BE2C (cell line): ENCODE measurements at regions not wholly inside any gene's neighbourhood (a gene's known extent, or its start where the extent isn't known, plus 50 kb on each side); places are given as distances from the start of the nearest gene placed in this dataset.

Experiments used
- DNase-seq: peaks from one replicate; pipeline ENCODE4 v3.0.0-alpha.2; 2020
- H3K27me3 ChIP-seq: fragments of 250-450 bp; sonication (Bioruptor Pico); 2 replicates; pipeline ENCODE4 v1.5.1; 2020; ENCODE audit warnings: mild to moderate bottlenecking
- H3K36me3 ChIP-seq: fragments of 250-450 bp; sonication (Bioruptor Pico); 2 replicates; pipeline ENCODE4 v1.5.1; 2020; ENCODE audit warnings: mild to moderate bottlenecking
- H3K4me1 ChIP-seq: fragments of 250-450 bp; sonication (Bioruptor Pico); 2 replicates; pipeline ENCODE4 v1.5.1; 2020
- H3K4me3 ChIP-seq: 2 replicates; pipeline ENCODE4 v1.5.1; 2011; ENCODE audit warnings: low read depth, low read length
- H3K9me3 ChIP-seq: fragments of 250-450 bp; sonication (Bioruptor Pico); 2 replicates; pipeline ENCODE4 v1.5.1; 2020
- TF ChIP-seq, protein P1 (sequence below): IDR thresholded peaks from 2 replicates; pipeline ENCODE4 v1.5.1; 2012; ENCODE audit warnings: mild to moderate bottlenecking, low read depth, low read length

DNA sequence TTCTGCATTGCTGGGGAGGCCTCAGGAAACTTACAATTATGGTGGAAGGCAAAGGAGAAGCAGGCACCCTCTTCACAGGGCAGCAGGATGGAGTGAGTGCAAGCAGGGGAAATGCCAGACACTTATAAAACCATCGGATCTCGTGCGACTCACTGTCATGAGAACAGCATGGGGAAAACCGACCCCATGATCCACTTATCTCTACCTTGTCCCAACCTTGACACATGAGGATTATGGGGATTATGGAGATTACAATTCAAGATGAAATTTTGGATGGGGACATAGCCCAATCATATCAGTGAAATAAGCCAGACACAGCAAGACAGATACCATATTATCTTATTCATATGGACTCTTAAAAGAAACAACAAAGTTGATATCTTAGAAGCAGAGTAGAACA lies 134.9 kb downstream of the C4orf33 start:
- H3K4me1 ChIP-seq: peaks cover 31% of the 10 kb centered on the region
- H3K36me3 ChIP-seq: no peaks in the 10 kb centered on the region
- H3K4me3 ChIP-seq: no peak overlapping the region
- TF ChIP-seq, protein P1, sequence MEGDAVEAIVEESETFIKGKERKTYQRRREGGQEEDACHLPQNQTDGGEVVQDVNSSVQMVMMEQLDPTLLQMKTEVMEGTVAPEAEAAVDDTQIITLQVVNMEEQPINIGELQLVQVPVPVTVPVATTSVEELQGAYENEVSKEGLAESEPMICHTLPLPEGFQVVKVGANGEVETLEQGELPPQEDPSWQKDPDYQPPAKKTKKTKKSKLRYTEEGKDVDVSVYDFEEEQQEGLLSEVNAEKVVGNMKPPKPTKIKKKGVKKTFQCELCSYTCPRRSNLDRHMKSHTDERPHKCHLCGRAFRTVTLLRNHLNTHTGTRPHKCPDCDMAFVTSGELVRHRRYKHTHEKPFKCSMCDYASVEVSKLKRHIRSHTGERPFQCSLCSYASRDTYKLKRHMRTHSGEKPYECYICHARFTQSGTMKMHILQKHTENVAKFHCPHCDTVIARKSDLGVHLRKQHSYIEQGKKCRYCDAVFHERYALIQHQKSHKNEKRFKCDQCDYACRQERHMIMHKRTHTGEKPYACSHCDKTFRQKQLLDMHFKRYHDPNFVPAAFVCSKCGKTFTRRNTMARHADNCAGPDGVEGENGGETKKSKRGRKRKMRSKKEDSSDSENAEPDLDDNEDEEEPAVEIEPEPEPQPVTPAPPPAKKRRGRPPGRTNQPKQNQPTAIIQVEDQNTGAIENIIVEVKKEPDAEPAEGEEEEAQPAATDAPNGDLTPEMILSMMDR: no peak
- H3K9me3 ChIP-seq: no peaks in the 10 kb centered on the region
- DNase-seq: peak; percentile 21
- no peaks in the 10 kb centered on the region for H3K27me3 ChIP-seq

DNA sequence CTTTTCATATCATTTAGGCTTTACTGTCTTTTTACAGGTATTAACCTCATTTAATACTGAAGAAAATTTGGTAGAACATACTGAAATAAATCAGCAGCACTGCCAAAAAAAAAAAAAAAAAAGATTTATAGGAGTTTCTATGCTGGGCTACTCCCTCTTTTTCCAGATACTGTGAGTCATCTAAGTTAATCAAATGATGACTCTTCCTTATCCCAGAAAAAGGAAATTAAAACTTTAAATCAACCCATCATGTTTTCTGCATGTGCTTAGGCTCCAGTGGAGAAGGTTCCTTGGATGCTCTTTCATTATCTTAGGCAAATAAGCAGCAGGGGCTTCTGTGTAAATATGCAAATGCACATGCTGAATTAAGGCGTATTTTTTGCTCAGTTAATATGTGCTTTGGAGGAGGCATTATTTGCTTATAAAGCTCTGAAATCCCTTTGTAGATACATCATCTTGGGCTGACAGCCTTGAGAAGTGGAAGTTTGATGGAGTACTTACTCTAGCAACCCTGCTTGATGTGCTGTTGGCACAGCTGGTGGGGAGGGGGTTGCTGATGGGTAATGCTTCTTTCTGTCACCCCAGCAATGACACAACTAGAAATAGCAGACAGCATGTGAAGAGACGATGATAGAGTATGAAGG lies 136.1 kb downstream of the C4orf33 start:
- Histone ChIP-seq H3K27me3 (no peaks in the 10 kb centered on the region), H3K9me3 (no peaks in the 10 kb centered on the region), H3K4me1 (peaks cover 31% of the 10 kb centered on the region), H3K4me3 (peak overlapping the region; percentile 13; the same call in 1 of the 2 replicates), H3K36me3 (no peaks in the 10 kb centered on the region)
- DNase-seq: no peak
- TF ChIP-seq, protein P1: no peak

DNA sequence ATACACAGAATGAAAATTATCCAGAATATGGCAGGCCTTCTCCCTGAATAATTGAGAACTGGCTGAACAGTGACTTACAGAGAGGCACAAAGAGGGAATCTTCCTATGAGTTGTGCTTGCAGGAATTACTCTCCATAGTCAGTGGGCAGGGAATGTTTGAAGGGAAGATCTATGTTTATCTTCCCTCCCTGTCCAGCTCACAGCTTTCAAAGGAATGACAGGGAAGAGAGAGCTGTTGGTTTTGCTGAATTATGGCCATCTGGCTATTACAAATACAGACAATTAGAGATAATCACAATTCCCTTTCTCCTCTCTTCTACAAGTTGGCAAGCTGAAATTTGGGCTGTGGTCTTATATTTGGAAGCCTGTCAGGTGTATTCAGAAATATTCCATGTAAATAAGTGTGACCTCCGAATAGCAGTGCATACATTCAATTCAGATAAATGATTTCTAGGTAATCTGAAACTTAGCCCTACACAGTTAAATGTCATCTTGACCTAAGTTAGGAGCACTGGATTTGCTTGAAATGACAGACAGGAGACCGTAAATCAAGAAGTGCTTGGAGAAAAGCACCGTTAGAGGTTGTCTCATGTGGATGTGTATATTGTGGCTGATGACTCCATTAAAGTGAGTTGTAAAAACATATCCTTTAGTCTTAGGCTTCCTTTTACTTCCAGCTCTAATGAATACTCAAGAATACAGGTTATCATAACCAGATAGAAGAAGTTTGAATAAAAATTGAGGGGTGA lies 136.8 kb downstream of the C4orf33 start:
- Histone ChIP-seq H3K36me3 (no peaks in the 10 kb centered on the region), H3K4me3 (no peak overlapping the region; the same call in 1 of the 2 replicates), H3K9me3 (no peaks in the 10 kb centered on the region), H3K27me3 (no peaks in the 10 kb centered on the region), H3K4me1 (peaks cover 31% of the 10 kb centered on the region)
- TF ChIP-seq, protein P1: no peak
- peak; percentile 15 for DNase-seq

DNA sequence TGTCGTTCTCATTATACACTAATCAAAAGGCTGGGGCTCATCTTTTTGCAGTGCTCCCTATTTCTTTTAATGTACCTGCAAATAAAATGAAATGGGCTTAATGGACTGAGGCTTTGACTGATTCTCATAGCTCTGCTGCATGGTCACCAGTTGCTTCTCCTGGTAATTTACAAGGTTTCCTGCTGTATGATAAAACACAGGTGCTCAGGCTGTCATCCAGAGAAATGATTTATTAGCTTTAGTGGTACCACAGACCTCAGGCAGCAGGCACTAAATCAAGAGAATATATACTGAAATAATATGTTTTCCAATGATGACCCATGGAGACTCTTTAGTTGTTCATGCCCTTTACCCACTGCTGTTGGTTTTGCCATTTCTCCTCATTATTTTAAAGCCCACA lies 137.7 kb downstream of the C4orf33 start:
- H3K27me3 ChIP-seq: no peaks in the 10 kb centered on the region
- peaks cover 31% of the 10 kb centered on the region for H3K4me1 ChIP-seq
- no peak for DNase-seq
- TF ChIP-seq, protein P1: no peak
- no peaks in the 10 kb centered on the region for H3K9me3 ChIP-seq
- H3K4me3 ChIP-seq: no peak overlapping the region
- no peaks in the 10 kb centered on the region for H3K36me3 ChIP-seq

DNA sequence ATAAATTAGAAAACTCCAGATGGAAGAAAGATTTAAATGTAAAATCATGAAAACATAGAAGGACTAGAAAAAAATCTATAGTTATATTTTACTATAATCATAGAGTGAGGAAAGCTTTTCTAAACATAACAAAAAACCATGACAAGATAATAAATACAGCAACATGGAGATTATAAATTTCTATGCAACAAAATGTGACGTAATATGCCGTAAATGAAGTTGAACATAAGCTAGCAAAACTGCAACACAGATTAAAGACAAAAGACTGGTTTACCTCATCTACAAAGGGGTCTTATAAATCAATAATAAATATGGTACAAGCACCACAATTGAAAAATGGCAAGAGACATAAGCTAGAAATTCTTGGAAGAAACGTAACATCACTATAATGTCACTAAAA lies 140.4 kb downstream of the C4orf33 start:
- no peaks in the 10 kb centered on the region for H3K9me3 ChIP-seq
- DNase-seq: no peak
- no peak overlapping the region for H3K4me3 ChIP-seq
- H3K36me3 ChIP-seq: no peaks in the 10 kb centered on the region
- H3K27me3 ChIP-seq: no peaks in the 10 kb centered on the region
- TF ChIP-seq, protein P1: no peak
- H3K4me1 ChIP-seq: peaks cover 28% of the 10 kb centered on the region

DNA sequence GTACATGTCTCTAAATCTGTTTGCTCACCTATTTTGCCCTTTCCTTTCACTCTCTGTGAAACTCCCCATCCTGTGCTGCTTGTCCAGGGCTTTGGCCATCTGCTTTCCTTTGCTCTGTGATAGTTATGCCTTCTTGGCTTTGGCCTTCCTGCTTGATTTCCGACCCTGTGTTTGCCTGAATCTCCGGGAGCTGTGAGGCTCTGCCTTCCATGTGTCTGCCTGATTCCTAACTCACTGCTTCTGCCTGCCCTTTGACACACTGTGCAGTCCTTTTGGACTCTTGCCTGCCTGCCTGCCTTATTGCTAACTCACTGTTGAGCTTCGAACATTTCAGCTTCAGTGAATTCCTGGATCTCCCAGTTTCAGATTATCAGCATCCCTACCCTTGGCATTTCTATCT lies 143.1 kb downstream of the C4orf33 start:
- TF ChIP-seq, protein P1: no peak
- H3K4me3 ChIP-seq: no peak overlapping the region
- no peaks in the 10 kb centered on the region for H3K36me3 ChIP-seq
- no peaks in the 10 kb centered on the region for H3K9me3 ChIP-seq
- peaks cover 9% of the 10 kb centered on the region for H3K4me1 ChIP-seq
- no peaks in the 10 kb centered on the region for H3K27me3 ChIP-seq
- no peak for DNase-seq
